ENCODE measurements at regions not wholly inside any gene's neighbourhood (a gene's known extent, or its start where the extent isn't known, plus 50 kb on each side); places are given as distances from the start of the nearest gene placed in this dataset.

DNA sequence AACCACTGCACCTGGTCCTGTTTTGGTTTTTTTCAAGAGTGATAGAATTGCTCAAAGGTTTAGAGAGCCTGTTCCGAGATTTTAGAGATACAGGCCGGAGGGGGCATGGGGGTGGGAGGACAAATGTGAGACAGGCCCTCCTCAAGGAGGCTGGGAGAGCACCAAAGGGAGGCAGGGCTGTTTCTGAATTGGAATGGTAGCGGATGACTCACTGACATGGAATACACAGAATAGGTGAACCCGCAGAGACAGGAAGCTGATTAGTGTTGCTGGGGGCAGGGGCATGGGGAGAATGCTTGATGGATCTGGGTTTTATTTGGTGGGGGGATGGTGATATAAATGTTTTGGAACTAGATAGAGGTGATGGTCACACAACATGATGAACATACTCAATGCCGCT lies 111.0 kb upstream of the MGAT5 start:
- TF ChIP-seq, protein P1, sequence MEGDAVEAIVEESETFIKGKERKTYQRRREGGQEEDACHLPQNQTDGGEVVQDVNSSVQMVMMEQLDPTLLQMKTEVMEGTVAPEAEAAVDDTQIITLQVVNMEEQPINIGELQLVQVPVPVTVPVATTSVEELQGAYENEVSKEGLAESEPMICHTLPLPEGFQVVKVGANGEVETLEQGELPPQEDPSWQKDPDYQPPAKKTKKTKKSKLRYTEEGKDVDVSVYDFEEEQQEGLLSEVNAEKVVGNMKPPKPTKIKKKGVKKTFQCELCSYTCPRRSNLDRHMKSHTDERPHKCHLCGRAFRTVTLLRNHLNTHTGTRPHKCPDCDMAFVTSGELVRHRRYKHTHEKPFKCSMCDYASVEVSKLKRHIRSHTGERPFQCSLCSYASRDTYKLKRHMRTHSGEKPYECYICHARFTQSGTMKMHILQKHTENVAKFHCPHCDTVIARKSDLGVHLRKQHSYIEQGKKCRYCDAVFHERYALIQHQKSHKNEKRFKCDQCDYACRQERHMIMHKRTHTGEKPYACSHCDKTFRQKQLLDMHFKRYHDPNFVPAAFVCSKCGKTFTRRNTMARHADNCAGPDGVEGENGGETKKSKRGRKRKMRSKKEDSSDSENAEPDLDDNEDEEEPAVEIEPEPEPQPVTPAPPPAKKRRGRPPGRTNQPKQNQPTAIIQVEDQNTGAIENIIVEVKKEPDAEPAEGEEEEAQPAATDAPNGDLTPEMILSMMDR (conservative IDR thresholded peaks at IDR 0.05; ENCODE audit: low read length) = no peak
- TF ChIP-seq EZH2phosphoT487 (IDR thresholded peaks at IDR 0.05; ENCODE audit: borderline replicate concordance) = no peak

All from Loucy (cell line).